ENCODE measurements at regions not wholly inside any gene's neighbourhood (a gene's known extent, or its start where the extent isn't known, plus 50 kb on each side); places are given as distances from the start of the nearest gene placed in this dataset.

DNA sequence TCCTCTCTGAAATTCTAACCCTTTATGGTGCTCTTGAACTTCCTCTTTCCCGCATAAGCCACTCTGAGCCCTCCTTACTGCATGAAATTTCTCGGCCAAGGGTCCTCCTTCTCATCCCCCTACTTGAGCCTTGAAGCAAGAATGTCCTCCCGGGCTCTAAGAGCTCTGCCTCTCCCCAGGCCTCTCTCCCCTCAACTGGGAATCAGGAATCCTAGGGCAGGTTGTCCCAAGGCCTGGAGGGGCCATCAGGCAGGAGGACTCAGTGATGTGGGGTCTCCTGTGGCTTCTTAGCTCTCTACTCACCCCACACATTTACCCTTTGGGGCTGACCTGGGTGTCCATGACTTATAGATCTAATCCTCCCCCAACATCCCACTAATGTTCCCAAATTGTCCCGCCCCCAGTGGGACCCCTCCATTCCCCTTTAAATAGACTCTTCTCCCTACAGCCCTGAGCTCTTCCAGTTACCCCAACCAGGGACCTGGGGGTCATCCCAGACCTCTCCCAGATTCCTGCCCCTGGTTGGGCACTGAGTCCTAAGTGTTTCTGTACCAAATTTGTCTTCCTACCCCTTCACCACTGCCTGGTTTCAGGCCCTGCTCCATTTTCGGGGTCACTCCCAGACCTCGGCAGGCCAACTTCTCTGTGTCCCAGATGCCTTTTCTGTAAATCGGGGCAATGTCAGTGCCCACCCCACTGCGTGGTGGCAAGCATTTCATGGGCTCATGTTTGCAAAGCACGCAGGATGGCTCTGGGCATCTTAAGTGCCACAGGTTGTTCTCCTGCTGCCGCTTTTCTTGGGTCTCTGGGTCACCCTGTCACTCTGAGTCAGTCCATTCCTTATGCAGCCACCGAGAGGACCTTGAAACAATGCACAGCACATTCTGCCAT lies 171.2 kb downstream of the ASB1 start:
- no peak for TF ChIP-seq POLR2A (IDR thresholded peaks at IDR 0.05)
- TF ChIP-seq, protein P1, sequence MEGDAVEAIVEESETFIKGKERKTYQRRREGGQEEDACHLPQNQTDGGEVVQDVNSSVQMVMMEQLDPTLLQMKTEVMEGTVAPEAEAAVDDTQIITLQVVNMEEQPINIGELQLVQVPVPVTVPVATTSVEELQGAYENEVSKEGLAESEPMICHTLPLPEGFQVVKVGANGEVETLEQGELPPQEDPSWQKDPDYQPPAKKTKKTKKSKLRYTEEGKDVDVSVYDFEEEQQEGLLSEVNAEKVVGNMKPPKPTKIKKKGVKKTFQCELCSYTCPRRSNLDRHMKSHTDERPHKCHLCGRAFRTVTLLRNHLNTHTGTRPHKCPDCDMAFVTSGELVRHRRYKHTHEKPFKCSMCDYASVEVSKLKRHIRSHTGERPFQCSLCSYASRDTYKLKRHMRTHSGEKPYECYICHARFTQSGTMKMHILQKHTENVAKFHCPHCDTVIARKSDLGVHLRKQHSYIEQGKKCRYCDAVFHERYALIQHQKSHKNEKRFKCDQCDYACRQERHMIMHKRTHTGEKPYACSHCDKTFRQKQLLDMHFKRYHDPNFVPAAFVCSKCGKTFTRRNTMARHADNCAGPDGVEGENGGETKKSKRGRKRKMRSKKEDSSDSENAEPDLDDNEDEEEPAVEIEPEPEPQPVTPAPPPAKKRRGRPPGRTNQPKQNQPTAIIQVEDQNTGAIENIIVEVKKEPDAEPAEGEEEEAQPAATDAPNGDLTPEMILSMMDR (IDR thresholded peaks at IDR 0.05): no peak

All from uterus (tissue), 2 donors.